Caco-2 (cell line): ENCODE measurements at regions not wholly inside any gene's neighbourhood (a gene's known extent, or its start where the extent isn't known, plus 50 kb on each side); places are given as distances from the start of the nearest gene placed in this dataset.

Experiments
- BruUV-seq: library from RNA; stranded (reverse); fragments of 400-500 nt; replicated peaks from 2 replicates; lab custom pipeline; 2021; lab: Mats Ljungman, UMichigan
- CTCF ChIA-PET: fragments of 300-600 bp; sonication (Branson Sonifier 250); formaldehyde crosslinking; loops from one replicate; lab custom pipeline; 2022; ENCODE audit warnings: antibody characterized with exemption; lab: Charles Lee
- POLR2A ChIA-PET: fragments of 300-600 bp; sonication (Branson Sonifier 250); formaldehyde crosslinking; loops from one replicate; lab custom pipeline; 2022; ENCODE audit warnings: antibody characterized with exemption; lab: Charles Lee
- DNase-seq, 2 experiments: peaks; one replicate each; pipeline versions ENCODE4 v3.0.0 to v3.0.0-alpha.2; 2020 to 2022
- H3K27me3 ChIP-seq: replicated peaks from 2 replicates; pipeline ENCODE4 v1.6.0; 2011; ENCODE audit warnings: low read length; ENCODE audit not compliant: control insufficient read depth, insufficient read depth
- H3K36me3 ChIP-seq: 2 replicates; pipeline ENCODE4 v1.5.1; 2011; ENCODE audit warnings: low read length; ENCODE audit not compliant: control insufficient read depth, insufficient read depth
- H3K4me1 ChIP-seq: fragments of 250-450 bp; sonication (Bioruptor Pico); 2 replicates; pipeline ENCODE4 v1.5.1; 2020; ENCODE audit warnings: mild to moderate bottlenecking
- H3K4me3 ChIP-seq: 2 replicates; pipeline ENCODE4 v1.5.1; 2011; ENCODE audit warnings: low read depth, mild to moderate bottlenecking, control low read depth, low read length
- H3K9me3 ChIP-seq: fragments of 250-450 bp; sonication (Bioruptor Pico); 2 replicates; pipeline ENCODE4 v1.5.1; 2020; ENCODE audit warnings: mild to moderate bottlenecking, moderate library complexity
- H3K27ac Mint-ChIP-seq: one replicate; pipeline ENCODE4 v1.8.0; 2022; ENCODE audit warnings: mixed read lengths; ENCODE audit not compliant: unreplicated experiment
- H3K27me3 Mint-ChIP-seq: one replicate; pipeline ENCODE4 v1.8.0; 2022; ENCODE audit warnings: mixed read lengths; ENCODE audit not compliant: insufficient read depth, unreplicated experiment
- H3K36me3 Mint-ChIP-seq: one replicate; pipeline ENCODE4 v1.8.0; 2022; ENCODE audit warnings: mild to moderate bottlenecking, mixed read lengths; ENCODE audit not compliant: insufficient read depth, unreplicated experiment
- H3K4me1 Mint-ChIP-seq: one replicate; pipeline ENCODE4 v1.8.0; 2022; ENCODE audit warnings: low read depth, mixed read lengths; ENCODE audit not compliant: unreplicated experiment
- H3K4me3 Mint-ChIP-seq: one replicate; pipeline ENCODE4 v1.8.0; 2022; ENCODE audit warnings: mild to moderate bottlenecking, moderate library complexity, mixed read lengths; ENCODE audit not compliant: unreplicated experiment
- H3K9me3 Mint-ChIP-seq: one replicate; pipeline ENCODE4 v1.8.0; 2022; ENCODE audit warnings: mixed read lengths; ENCODE audit not compliant: unreplicated experiment
- intact Hi-C: fragments of 100-400 bp; cut with micrococcal nuclease; formaldehyde crosslinking; loops from one replicate; pipeline ENCODE4 v1.10.0; 2022; ENCODE audit not compliant: unreplicated experiment
- TF ChIP-seq, protein P1 (sequence below), 2 experiments: fragments of 200-600 bp in 1 of 2; IDR thresholded peaks; 1 replicate in 1 of 2; 2 replicates in 1 of 2; pipeline versions ENCODE4 v1.5.1 to v1.8.0; 2011 to 2022; ENCODE audit warnings: antibody characterized with exemption in 1 of 2, control low read depth in 1 of 2, inconsistent platforms in 1 of 2, low read depth in 1 of 2, low read length in 1 of 2, mild to moderate bottlenecking in 1 of 2, moderate library complexity in 1 of 2; ENCODE audit not compliant: insufficient read depth in 1 of 2, severe bottlenecking in 1 of 2, unreplicated experiment in 1 of 2

DNA sequence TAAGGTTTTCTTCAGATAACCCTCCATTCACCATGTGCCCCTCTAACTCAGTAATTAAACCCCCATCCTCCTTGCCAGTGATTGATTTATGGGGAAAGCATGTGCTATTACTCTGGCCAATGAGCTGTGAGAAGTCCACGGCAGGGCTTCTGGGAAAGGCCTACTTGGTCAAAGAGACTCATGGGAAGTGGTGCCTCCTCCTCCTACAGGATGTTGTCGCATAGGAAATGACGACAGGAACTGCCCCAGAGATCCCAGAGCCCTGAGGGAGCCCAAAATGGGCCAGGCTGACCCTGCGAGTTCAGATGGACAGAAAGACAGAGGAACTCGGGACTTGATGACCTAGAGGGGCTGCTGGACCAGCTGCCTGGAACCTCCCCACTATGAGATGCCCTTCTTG is 938.1 kb upstream of the TMEM132C start:
- Histone ChIP-seq H3K27me3 (no peaks in the 10 kb centered on the region), H3K4me1 (no peaks in the 10 kb centered on the region), H3K4me3 (no peak overlapping the region), H3K9me3 (no peaks in the 10 kb centered on the region), H3K36me3 (no peaks in the 10 kb centered on the region)
- intact Hi-C loops: no loop called here
- Mint-ChIP-seq H3K36me3 (no peaks in the 10 kb centered on the region), H3K27ac (no peak overlapping the region), H3K9me3 (peaks cover 23% of the 10 kb centered on the region), H3K4me1 (no peaks in the 10 kb centered on the region), H3K27me3 (no peaks in the 10 kb centered on the region), H3K4me3 (no peak overlapping the region)
- ChIA-PET POLR2A (no interaction called here), CTCF (no interaction called here)
- no TSS peak for BruUV-seq
- TF ChIP-seq, protein P1, sequence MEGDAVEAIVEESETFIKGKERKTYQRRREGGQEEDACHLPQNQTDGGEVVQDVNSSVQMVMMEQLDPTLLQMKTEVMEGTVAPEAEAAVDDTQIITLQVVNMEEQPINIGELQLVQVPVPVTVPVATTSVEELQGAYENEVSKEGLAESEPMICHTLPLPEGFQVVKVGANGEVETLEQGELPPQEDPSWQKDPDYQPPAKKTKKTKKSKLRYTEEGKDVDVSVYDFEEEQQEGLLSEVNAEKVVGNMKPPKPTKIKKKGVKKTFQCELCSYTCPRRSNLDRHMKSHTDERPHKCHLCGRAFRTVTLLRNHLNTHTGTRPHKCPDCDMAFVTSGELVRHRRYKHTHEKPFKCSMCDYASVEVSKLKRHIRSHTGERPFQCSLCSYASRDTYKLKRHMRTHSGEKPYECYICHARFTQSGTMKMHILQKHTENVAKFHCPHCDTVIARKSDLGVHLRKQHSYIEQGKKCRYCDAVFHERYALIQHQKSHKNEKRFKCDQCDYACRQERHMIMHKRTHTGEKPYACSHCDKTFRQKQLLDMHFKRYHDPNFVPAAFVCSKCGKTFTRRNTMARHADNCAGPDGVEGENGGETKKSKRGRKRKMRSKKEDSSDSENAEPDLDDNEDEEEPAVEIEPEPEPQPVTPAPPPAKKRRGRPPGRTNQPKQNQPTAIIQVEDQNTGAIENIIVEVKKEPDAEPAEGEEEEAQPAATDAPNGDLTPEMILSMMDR (IDR thresholded peaks at IDR 0.05; ENCODE audit: insufficient read depth in 1 of 2, low read depth in 1 of 2, low read length in 1 of 2, severe bottlenecking in 1 of 2, unreplicated experiment in 1 of 2): no peak
- no peak for DNase-seq

DNA sequence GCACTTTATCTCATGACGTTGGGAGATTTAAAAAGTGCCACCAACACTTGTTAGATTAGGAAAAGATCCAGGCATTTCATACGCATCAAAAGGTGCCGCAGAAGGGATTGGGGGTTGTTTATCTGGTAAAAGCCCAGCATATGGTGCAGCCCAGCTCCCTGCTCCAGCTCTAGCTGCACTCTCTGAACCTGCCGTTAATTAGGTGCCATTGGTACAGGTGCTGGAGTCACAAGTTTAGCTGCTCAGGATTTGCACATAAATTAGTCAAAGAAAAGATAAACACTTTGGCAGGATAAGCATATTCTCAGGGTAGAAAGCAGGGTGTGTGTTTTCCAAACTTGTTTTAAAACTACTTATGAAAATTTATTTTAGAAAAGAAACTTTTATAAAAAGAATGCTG is 932.6 kb upstream of the TMEM132C start:
- no TSS peak for BruUV-seq

DNA sequence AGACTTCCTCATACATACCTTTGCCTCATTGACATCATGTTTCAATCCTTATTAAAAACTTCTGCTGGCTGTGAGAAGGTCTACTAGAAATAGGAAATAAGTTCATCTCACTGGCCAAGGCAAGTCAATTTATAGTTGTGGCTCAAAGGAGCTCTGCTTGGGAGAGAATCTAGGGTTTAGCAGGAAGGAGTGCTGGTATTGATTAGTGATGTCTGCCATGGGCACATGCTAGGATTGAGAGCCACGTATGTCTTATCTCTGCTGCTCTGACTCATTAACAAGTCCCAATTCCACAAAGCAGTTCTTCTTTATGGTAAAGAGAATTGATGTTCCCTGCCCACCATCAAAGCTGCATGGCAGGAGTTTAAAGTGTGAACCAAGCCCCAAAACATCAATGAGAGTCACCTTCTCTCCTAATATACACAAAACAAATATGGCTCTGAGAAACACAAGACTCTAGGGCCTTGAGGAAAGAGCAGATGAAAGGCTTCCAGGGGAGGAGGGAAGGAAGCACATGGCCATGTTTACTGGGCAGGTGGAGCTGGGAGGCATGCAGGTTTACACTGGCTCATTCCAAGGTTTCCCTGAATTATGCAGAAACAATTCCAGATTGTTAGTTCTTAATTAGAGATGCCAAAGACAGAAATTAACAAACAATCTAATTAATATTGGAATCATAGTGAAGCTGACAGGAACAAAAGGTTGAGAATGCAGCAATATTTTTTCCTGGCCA is 931.9 kb upstream of the TMEM132C start:
- H3K36me3 ChIP-seq: no peaks in the 10 kb centered on the region
- no peak for DNase-seq
- H3K4me3 ChIP-seq: no peak overlapping the region
- Mint-ChIP-seq H3K4me3 (no peak overlapping the region), H3K36me3 (no peaks in the 10 kb centered on the region), H3K27me3 (peaks cover 2% of the 10 kb centered on the region), H3K4me1 (no peaks in the 10 kb centered on the region), H3K9me3 (no peaks in the 10 kb centered on the region), H3K27ac (no peak overlapping the region)
- intact Hi-C loops: no loop called here
- no peaks in the 10 kb centered on the region for H3K4me1 ChIP-seq
- ChIA-PET CTCF (no interaction called here), POLR2A (no interaction called here)
- no peaks in the 10 kb centered on the region for H3K9me3 ChIP-seq
- BruUV-seq: no TSS peak
- H3K27me3 ChIP-seq: no peaks in the 10 kb centered on the region
- TF ChIP-seq, protein P1 (IDR thresholded peaks at IDR 0.05; ENCODE audit: insufficient read depth in 1 of 2, low read depth in 1 of 2, low read length in 1 of 2, severe bottlenecking in 1 of 2, unreplicated experiment in 1 of 2): no peak

More for the DNA sequence above, 932.6 kb upstream of the TMEM132C start:
- Mint-ChIP-seq H3K4me1 (no peaks in the 10 kb centered on the region), H3K36me3 (no peaks in the 10 kb centered on the region), H3K27me3 (peaks cover 2% of the 10 kb centered on the region), H3K27ac (no peak overlapping the region), H3K9me3 (peaks cover 6% of the 10 kb centered on the region), H3K4me3 (no peak overlapping the region)
- POLR2A ChIA-PET: no interaction called here
- Histone ChIP-seq H3K4me3 (no peak overlapping the region), H3K36me3 (no peaks in the 10 kb centered on the region), H3K9me3 (no peaks in the 10 kb centered on the region), H3K4me1 (no peaks in the 10 kb centered on the region), H3K27me3 (no peaks in the 10 kb centered on the region)
- intact Hi-C loops: no loop called here
- CTCF ChIA-PET: no interaction called here
- TF ChIP-seq, protein P1 (IDR thresholded peaks at IDR 0.05; ENCODE audit: insufficient read depth in 1 of 2, low read depth in 1 of 2, low read length in 1 of 2, severe bottlenecking in 1 of 2, unreplicated experiment in 1 of 2): no peak
- no peak for DNase-seq
